Small intestine (tissue), 7 donors: ENCODE measurements at regions not wholly inside any gene's neighbourhood (a gene's known extent, or its start where the extent isn't known, plus 50 kb on each side); places are given as distances from the start of the nearest gene placed in this dataset.

Experiments
- DNase-seq, 2 donors: peaks; one replicate each; pipeline versions ENCODE4 v3.0.0 to v3.0.0-alpha.2; 2013
- FAIRE-seq: peaks from 2 replicates; lab custom pipeline; 2012; peaks lifted over from hg19 to GRCh38; lab: Jason Lieb, UNC
- H3K27ac ChIP-seq, 3 donors: one replicate each; pipeline ENCODE4 v1.5.1; 2013; ENCODE audit warnings: low read length in 2 of 3, mild to moderate bottlenecking in 2 of 3, control low read depth in 1 of 3, inconsistent platforms in 1 of 3, low read depth in 1 of 3, moderate library complexity in 1 of 3
- H3K27me3 ChIP-seq, 3 donors: one replicate each; pipeline ENCODE4 v1.6.1; 2013; ENCODE audit warnings: low read length in 3 of 3, inconsistent platforms in 1 of 3; ENCODE audit not compliant: control insufficient read depth in 3 of 3, insufficient read depth in 3 of 3
- H3K36me3 ChIP-seq, 3 donors: one replicate each; pipeline ENCODE4 v1.6.1; 2013; ENCODE audit warnings: low read length in 3 of 3, inconsistent platforms in 1 of 3, low read depth in 1 of 3, mild to moderate bottlenecking in 1 of 3, moderate library complexity in 1 of 3; ENCODE audit not compliant: control insufficient read depth in 3 of 3, insufficient read depth in 2 of 3
- H3K4me1 ChIP-seq, 3 donors: one replicate each; pipeline ENCODE4 v1.6.1; 2013; ENCODE audit warnings: low read length in 2 of 3, inconsistent platforms in 1 of 3, low read depth in 1 of 3, mild to moderate bottlenecking in 1 of 3, moderate library complexity in 1 of 3; ENCODE audit not compliant: control insufficient read depth in 3 of 3, insufficient read depth in 2 of 3
- H3K4me3 ChIP-seq, 3 donors: one replicate each; pipeline ENCODE4 v1.5.1; 2013; ENCODE audit warnings: low read length in 3 of 3, control low read depth in 1 of 3, inconsistent platforms in 1 of 3, low read depth in 1 of 3, mild to moderate bottlenecking in 1 of 3, moderate library complexity in 1 of 3
- H3K9me3 ChIP-seq, 2 donors: one replicate each; pipeline ENCODE4 v1.6.1; 2013; ENCODE audit warnings: low read depth in 1 of 2, low read length in 1 of 2; ENCODE audit not compliant: control insufficient read depth in 2 of 2, insufficient read depth in 1 of 2
- WGBS, 3 donors: extraction: QIAGEN DNeasy Blood & Tissue Kit; methylation state at CpG; one replicate each; pipeline ENCODE4 v1.1.7; 2013; 5-methylcytosine and 5-hydroxymethylcytosine counted together
- donor health status: healthy with polysubstance abuse.
- donor health status: control.
- donor health status: control.
- donor health status: Bipolar disorder and iron deficiency.
- donor health status: healthy.

- no peaks in the 10 kb centered on the region for H3K4me1 ChIP-seq
- DNase-seq = no peak
- no peak overlapping the region for H3K27ac ChIP-seq
- H3K9me3 ChIP-seq = no peaks in the 10 kb centered on the region
- no peak for FAIRE-seq
- no peaks in the 10 kb centered on the region for H3K27me3 ChIP-seq
- 86 to 94% (median 89%) methylated on average over 5 of the region's 5 CpGs for WGBS, 3 donors
- no peak overlapping the region for H3K4me3 ChIP-seq
- no peaks in the 10 kb centered on the region for H3K36me3 ChIP-seq
Observed at GRCh38 chr6:153698001-153698400, 341.0 kb upstream of the OPRM1 start.

GRCh38 chr6:153677522-153677921 is 361.5 kb upstream of the OPRM1 start:
- DNase-seq (no peak), FAIRE-seq (no peak)
- no peaks in the 10 kb centered on the region for H3K27me3 ChIP-seq
- H3K4me1 ChIP-seq = no peaks in the 10 kb centered on the region
- H3K4me3 ChIP-seq = no peak overlapping the region
- WGBS, 3 donors = 73 to 80% (median 75%) methylated on average over 2 of the region's 2 CpGs
- H3K36me3 ChIP-seq = no peaks in the 10 kb centered on the region
- H3K27ac ChIP-seq = no peak overlapping the region
- H3K9me3 ChIP-seq = no peaks in the 10 kb centered on the region

DNA sequence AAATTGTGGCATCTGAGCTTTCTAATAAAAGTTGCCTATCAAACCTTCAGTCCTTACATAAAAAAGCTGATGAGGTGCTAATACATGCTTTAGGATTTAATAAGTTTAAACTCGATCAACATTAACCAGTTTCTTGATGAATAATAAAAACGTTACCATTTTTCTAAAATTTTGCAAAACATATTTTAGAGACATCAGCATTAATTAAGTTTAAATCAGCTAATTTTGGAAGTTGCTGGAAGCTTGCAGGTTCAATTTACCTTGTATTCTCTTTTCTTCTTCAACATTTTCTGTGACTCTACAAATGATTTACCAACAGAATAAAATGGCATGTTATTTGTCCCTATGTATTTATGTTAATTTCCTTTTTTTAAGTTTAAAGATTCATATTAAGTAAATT is 365.3 kb upstream of the OPRM1 start:
- Histone ChIP-seq H3K4me3 (no peak overlapping the region), H3K27ac (no peak overlapping the region), H3K36me3 (no peaks in the 10 kb centered on the region), H3K4me1 (no peaks in the 10 kb centered on the region), H3K9me3 (no peaks in the 10 kb centered on the region), H3K27me3 (no peaks in the 10 kb centered on the region)
- FAIRE-seq (no peak), DNase-seq (no peak)
- 74 to 83% (median 78%) methylated on average over 2 of the region's 2 CpGs for WGBS, 3 donors

DNA sequence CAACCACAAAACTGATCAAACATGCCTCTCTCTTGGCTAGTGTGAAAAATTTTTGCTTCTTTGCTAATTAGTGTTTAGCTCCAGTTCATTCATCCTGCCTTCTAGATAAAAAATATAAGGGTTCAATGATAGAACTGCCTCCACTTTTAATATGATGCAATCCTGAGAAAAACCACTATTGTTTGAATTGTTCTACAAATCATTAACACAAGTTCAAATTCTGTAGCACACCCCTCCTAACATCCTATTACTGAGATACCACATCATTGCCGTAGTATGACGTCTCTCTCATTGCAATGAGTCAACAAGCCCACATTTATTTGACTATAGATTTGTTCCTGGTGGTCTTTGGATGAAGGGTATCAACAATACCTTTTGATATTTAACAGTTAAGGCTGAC is 365.8 kb upstream of the OPRM1 start:
- no peak overlapping the region for H3K27ac ChIP-seq
- no peaks in the 10 kb centered on the region for H3K9me3 ChIP-seq
- H3K27me3 ChIP-seq = no peaks in the 10 kb centered on the region
- DNase-seq (no peak), FAIRE-seq (no peak)
- H3K4me1 ChIP-seq = no peaks in the 10 kb centered on the region
- 7 to 55% (median 26%) methylated on average over 2 of the region's 2 CpGs for WGBS, 3 donors
- H3K36me3 ChIP-seq = no peaks in the 10 kb centered on the region
- H3K4me3 ChIP-seq = no peak overlapping the region

- Histone ChIP-seq H3K27me3 (no peaks in the 10 kb centered on the region), H3K27ac (no peak overlapping the region), H3K9me3 (no peaks in the 10 kb centered on the region), H3K4me3 (no peak overlapping the region), H3K36me3 (no peaks in the 10 kb centered on the region), H3K4me1 (no peaks in the 10 kb centered on the region)
- no peak for FAIRE-seq
- WGBS, 3 donors = 84 to 85% (median 85%) methylated on average over 4 of the region's 4 CpGs
- no peak for DNase-seq
Observed at GRCh38 chr6:153670403-153671026, 368.5 kb upstream of the OPRM1 start.

DNA sequence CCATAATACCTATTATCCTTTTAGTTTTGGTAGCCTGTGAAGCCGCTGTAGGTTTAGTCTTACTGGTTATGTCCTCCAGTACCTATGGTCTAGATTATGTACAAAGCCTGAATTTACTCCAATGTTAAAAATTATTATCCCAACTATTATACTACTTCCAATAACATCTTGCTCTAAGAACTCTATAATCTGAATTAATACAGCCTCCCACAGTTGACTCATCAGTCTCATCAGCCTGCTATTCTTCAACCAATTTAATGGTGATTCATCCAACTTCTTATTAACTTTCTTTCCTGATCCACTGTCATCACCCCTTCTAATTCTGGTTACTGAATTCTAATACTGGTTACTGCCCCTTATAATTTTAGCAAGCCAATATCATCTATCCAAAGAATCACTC is 370.3 kb upstream of the OPRM1 start:
- DNase-seq = no peak
- H3K27ac ChIP-seq = no peak overlapping the region
- FAIRE-seq = no peak
- no peak overlapping the region for H3K4me3 ChIP-seq
- no peaks in the 10 kb centered on the region for H3K27me3 ChIP-seq
- no peaks in the 10 kb centered on the region for H3K4me1 ChIP-seq
- H3K36me3 ChIP-seq = no peaks in the 10 kb centered on the region
- H3K9me3 ChIP-seq = no peaks in the 10 kb centered on the region
- 81 to 93% (median 91%) methylated on average over 1 of the region's 1 CpG for WGBS, 3 donors

- no peaks in the 10 kb centered on the region for H3K4me1 ChIP-seq
- no peaks in the 10 kb centered on the region for H3K36me3 ChIP-seq
- H3K27me3 ChIP-seq = no peaks in the 10 kb centered on the region
- no peaks in the 10 kb centered on the region for H3K9me3 ChIP-seq
- 38 to 83% (median 63%) methylated on average over 1 of the region's 1 CpG for WGBS, 3 donors
- no peak overlapping the region for H3K4me3 ChIP-seq
- FAIRE-seq (no peak), DNase-seq (no peak)
- no peak overlapping the region for H3K27ac ChIP-seq
Observed at GRCh38 chr6:153662982-153663381, 376.1 kb upstream of the OPRM1 start.

GRCh38 chr6:153645326-153645725 is 393.7 kb upstream of the OPRM1 start:
- no peak overlapping the region for H3K27ac ChIP-seq
- no peaks in the 10 kb centered on the region for H3K4me1 ChIP-seq
- 91 to 95% (median 95%) methylated on average over 1 of the region's 1 CpG for WGBS, 3 donors
- FAIRE-seq (no peak), DNase-seq (no peak)
- H3K9me3 ChIP-seq = no peaks in the 10 kb centered on the region
- no peak overlapping the region for H3K4me3 ChIP-seq
- H3K27me3 ChIP-seq = no peaks in the 10 kb centered on the region
- no peaks in the 10 kb centered on the region for H3K36me3 ChIP-seq

- Histone ChIP-seq H3K4me1 (no peaks in the 10 kb centered on the region), H3K27me3 (no peaks in the 10 kb centered on the region), H3K9me3 (no peaks in the 10 kb centered on the region), H3K27ac (no peak overlapping the region), H3K4me3 (no peak overlapping the region), H3K36me3 (no peaks in the 10 kb centered on the region)
- no peak for DNase-seq
- no peak for FAIRE-seq
- 88 to 97% (median 97%) methylated on average over 1 of the region's 1 CpG for WGBS, 3 donors
Observed at GRCh38 chr6:153644000-153644399, 395.0 kb upstream of the OPRM1 start.
